ENCODE measurements at regions not wholly inside any gene's neighbourhood (a gene's known extent, or its start where the extent isn't known, plus 50 kb on each side); places are given as distances from the start of the nearest gene placed in this dataset.

DNA sequence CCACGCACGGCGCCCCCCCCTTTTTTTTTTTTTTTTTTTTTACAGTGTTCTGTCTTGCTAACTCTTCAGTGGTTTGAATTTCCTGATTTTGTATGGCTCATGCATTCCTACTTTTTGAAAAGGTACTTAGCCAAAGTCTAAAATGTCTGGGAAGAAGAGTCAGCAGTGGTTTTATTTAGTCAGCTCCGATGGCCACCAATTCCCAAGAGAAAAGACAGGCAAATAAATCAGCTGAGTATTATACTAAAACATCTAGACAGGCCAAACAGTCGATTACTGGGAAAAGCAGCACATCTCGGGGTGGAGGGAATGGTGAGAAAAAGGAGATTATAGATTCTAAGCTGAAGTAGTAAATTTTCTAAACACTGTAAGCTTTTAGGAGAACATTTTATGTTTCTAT lies 192.5 kb upstream of the ZRANB2 start (continued):
- TF ChIP-seq, protein P1, sequence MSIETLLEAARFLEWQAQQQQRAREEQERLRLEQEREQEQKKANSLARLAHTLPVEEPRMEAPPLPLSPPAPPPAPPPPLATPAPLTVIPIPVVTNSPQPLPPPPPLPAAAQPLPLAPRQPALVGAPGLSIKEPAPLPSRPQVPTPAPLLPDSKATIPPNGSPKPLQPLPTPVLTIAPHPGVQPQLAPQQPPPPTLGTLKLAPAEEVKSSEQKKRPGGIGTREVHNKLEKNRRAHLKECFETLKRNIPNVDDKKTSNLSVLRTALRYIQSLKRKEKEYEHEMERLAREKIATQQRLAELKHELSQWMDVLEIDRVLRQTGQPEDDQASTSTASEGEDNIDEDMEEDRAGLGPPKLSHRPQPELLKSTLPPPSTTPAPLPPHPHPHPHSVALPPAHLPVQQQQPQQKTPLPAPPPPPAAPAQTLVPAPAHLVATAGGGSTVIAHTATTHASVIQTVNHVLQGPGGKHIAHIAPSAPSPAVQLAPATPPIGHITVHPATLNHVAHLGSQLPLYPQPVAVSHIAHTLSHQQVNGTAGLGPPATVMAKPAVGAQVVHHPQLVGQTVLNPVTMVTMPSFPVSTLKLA (conservative IDR thresholded peaks at IDR 0.05): no peak

DNA sequence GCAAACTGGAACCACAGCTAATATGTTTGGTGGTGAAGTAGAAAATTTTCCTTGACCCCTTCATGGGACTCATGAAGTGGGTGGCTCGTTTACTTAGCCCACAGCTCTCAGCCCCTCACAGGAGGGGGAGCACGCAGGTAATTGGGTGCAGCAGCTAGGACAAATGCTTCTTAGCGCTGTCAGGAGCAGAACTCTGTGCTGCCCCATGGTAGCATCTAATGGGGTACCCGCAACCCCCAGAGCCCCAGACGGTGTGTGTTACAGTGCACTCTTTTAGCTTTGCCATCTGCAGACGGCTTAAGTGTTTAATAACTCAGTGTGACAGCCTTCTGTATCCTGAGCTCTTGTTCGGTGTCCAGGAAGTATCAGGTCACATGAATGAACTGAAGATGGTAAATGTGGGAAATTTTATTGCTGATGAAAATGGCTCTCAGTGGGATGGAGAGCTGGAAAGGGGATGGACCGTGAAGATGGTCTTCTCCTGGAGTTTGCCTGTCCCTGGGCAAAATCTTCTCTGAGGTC lies 189.6 kb upstream of the ZRANB2 start:
- Histone ChIP-seq H2AFZ (ENCODE audit: low read depth, low read length) (no peak overlapping the region), H3K27me3 (ENCODE audit: control insufficient read depth in 2 of 2, insufficient read depth in 2 of 2, low read length in 2 of 2) (no peaks in the 10 kb centered on the region), H3K36me3 (ENCODE audit: control insufficient read depth, insufficient read depth, low read length) (no peaks in the 10 kb centered on the region), H3K79me2 (ENCODE audit: control insufficient read depth, insufficient read depth, low read length) (no peaks in the 10 kb centered on the region), H3K27ac (ENCODE audit: extremely low read depth, low read depth, low read length) (no peak overlapping the region), H3K9ac (ENCODE audit: insufficient read depth in 1 of 2, low read depth in 2 of 2, low read length in 2 of 2) (no peak overlapping the region), H3K9me1 (ENCODE audit: control insufficient read depth, insufficient read depth, low read length) (no peaks in the 10 kb centered on the region), H3K4me1 (replicated peaks in 1 of 2; ENCODE audit: control insufficient read depth in 2 of 2, insufficient read depth in 2 of 2, low read length in 2 of 2) (no peaks in the 10 kb centered on the region), H3K4me3 (no peak overlapping the region), H3K4me2 (ENCODE audit: insufficient read depth, low read length) (no peak overlapping the region), H3K9me3 (replicated peaks; ENCODE audit: control insufficient read depth, insufficient read depth, low read depth, low read length) (no peaks in the 10 kb centered on the region), H4K20me1 (replicated peaks; ENCODE audit: control insufficient read depth, insufficient read depth, low read length) (no peaks in the 10 kb centered on the region)
- TF ChIP-seq, protein P2, sequence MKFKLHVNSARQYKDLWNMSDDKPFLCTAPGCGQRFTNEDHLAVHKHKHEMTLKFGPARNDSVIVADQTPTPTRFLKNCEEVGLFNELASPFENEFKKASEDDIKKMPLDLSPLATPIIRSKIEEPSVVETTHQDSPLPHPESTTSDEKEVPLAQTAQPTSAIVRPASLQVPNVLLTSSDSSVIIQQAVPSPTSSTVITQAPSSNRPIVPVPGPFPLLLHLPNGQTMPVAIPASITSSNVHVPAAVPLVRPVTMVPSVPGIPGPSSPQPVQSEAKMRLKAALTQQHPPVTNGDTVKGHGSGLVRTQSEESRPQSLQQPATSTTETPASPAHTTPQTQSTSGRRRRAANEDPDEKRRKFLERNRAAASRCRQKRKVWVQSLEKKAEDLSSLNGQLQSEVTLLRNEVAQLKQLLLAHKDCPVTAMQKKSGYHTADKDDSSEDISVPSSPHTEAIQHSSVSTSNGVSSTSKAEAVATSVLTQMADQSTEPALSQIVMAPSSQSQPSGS (CRISPR knock-in tag; IDR thresholded peaks at IDR 0.05): no peak
- TF ChIP-seq MYC (IDR thresholded peaks at IDR 0.05; ENCODE audit: low read depth, low read length): no peak
- TF ChIP-seq MYC (CRISPR knock-in tag; IDR thresholded peaks at IDR 0.05; ENCODE audit: borderline replicate concordance, low read depth): no peak
- no peak for TF ChIP-seq BCOR (IDR thresholded peaks at IDR 0.05)
- TF ChIP-seq FUS (optimal IDR thresholded peaks at IDR 0.05; ENCODE audit: low read depth, low read length): no peak
- TF ChIP-seq ZFP1 (CRISPR knock-in tag; IDR thresholded peaks at IDR 0.05): no peak
- TF ChIP-seq MTA3 (IDR thresholded peaks at IDR 0.05; ENCODE audit: borderline replicate concordance): no peak
- FAIRE-seq (no peak), DNase-seq (ENCODE audit: extremely low read depth in 1 of 4, low spot score in 3 of 4) (no peak), ATAC-seq (no peak)
- POLR2A ChIA-PET: no interaction called here
- CTCF ChIA-PET (ENCODE audit: low intra/inter-chr PET ratio): no interaction called here
- 2% methylated on average over 8 of the region's 8 CpGs for WGBS (ENCODE audit: insufficient coverage, low coverage, missing lambda C conversion rate)
- BruUV-seq (replicated peaks): no TSS peak
- intact Hi-C loops (cut with micrococcal nuclease): no loop called here
- in situ Hi-C loops (cut with MboI): no loop called here
